ENCODE measurements at regions not wholly inside any gene's neighbourhood (a gene's known extent, or its start where the extent isn't known, plus 50 kb on each side); places are given as distances from the start of the nearest gene placed in this dataset.

DNA sequence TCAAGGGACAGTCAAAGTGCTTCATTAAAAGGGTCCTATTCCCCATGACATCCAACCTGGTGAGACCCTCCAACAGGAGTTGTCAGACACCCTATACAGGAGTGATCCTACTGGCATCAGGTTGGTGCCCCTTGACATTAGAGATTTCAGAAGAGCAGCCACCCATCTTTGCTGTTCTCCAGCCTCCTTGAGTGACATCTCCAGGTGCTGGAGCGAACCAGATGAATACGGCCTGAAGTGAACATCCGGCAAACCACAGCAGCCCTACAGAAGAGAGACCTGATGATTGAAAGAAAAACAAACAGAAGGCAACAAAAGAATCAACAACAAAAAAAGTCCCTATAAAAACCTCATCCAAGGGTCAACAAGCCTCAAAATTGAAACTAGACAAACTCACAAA lies 146.1 kb upstream of the PBDC1 start:
- WGBS (ENCODE audit: insufficient coverage, insufficient replicate concordance, low lambda C conversion rate, missing lambda C conversion rate), result 94% methylated on average over 3 of the region's 3 CpGs

More for the DNA sequence above, 146.1 kb upstream of the PBDC1 start:
- H4K20me1 ChIP-seq (ENCODE audit: control insufficient read depth, insufficient read depth), result no peaks in the 10 kb centered on the region
- H3K9ac ChIP-seq (ENCODE audit: control insufficient read depth, insufficient read depth, low read length), result no peak overlapping the region
- POLR2A ChIA-PET, result no interaction called here
- TF ChIP-seq NFIC (IDR thresholded peaks at IDR 0.05; ENCODE audit: low read depth, low read length), result no peak
- TF ChIP-seq NR2F1 (conservative IDR thresholded peaks at IDR 0.05), result no peak
- no peak for TF ChIP-seq GATAD2B (conservative IDR thresholded peaks at IDR 0.05; ENCODE audit: low read depth)
- no peak for TF ChIP-seq SP1 (IDR thresholded peaks at IDR 0.05; ENCODE audit: low read depth, low read length)
- no peak for TF ChIP-seq MTA2 (IDR thresholded peaks at IDR 0.05; ENCODE audit: low read depth)
- TF ChIP-seq MYB (IDR thresholded peaks at IDR 0.05; ENCODE audit: borderline replicate concordance, low read depth, low read length), result no peak
- TF ChIP-seq RBBP5 (conservative IDR thresholded peaks at IDR 0.05), result no peak
- TF ChIP-seq CHD4 (IDR thresholded peaks at IDR 0.05), result no peak
- TF ChIP-seq SUZ12 (IDR thresholded peaks at IDR 0.05; ENCODE audit: unreplicated experiment), result no peak
- no peak for TF ChIP-seq ZNF592 (IDR thresholded peaks at IDR 0.05)
- no peak for TF ChIP-seq ATF3 (IDR thresholded peaks at IDR 0.05; ENCODE audit: borderline replicate concordance, extremely low read depth, low read depth, low read length)
- H3K9me3 ChIP-seq (replicated peaks; ENCODE audit: control insufficient read depth, insufficient read depth, low read length), result no peaks in the 10 kb centered on the region; the same call in 2 of the 3 replicates
- RAD21 ChIA-PET (ENCODE audit: unreplicated experiment), result no interaction called here
- H3K4me1 ChIP-seq (ENCODE audit: control insufficient read depth, insufficient read depth, low read length), result no peaks in the 10 kb centered on the region
- intact Hi-C loops (cut with micrococcal nuclease; ENCODE audit: unreplicated experiment), result no loop called here
- in situ Hi-C loops (cut with MboI), result no loop called here
- no peak overlapping the region for H2AFZ ChIP-seq (ENCODE audit: control insufficient read depth, low read depth, low read length)
- SMC1A ChIA-PET (ENCODE audit: uncharacterized antibody, unreplicated experiment), result no interaction called here
- H3K36me3 ChIP-seq (ENCODE audit: control insufficient read depth in 2 of 2, insufficient read depth in 2 of 2, low read length in 1 of 2), result no peaks in the 10 kb centered on the region
- no peaks in the 10 kb centered on the region for H3K79me2 ChIP-seq (ENCODE audit: control insufficient read depth, insufficient read depth, low read length)
- CTCF ChIA-PET, result no interaction called here
- FAIRE-seq, result no peak
- no peak for ATAC-seq
- H3K27me3 ChIP-seq (replicated peaks in 1 of 2; ENCODE audit: control insufficient read depth in 2 of 2, insufficient read depth in 2 of 2, low read length in 1 of 2), result no peaks in the 10 kb centered on the region
- no TSS peak for BruUV-seq (replicated peaks)
- no peak overlapping the region for H3K4me3 ChIP-seq
- H3K4me2 ChIP-seq (ENCODE audit: control insufficient read depth, insufficient read depth), result no peak overlapping the region
- no peak for DNase-seq (ENCODE audit: low read depth, low spot score)
- no peak overlapping the region for H3K27ac ChIP-seq (ENCODE audit: control insufficient read depth, insufficient read depth)
